GM19324 (cell line): ENCODE measurements at regions not wholly inside any gene's neighbourhood (a gene's known extent, or its start where the extent isn't known, plus 50 kb on each side); places are given as distances from the start of the nearest gene placed in this dataset.
"Not testable (repeated sequence)": the region's sequence is repeated elsewhere in the genome, so short reads cannot be mapped to it uniquely, and the experiment has no call there.

ENCODE experiments used
- ATAC-seq: cut with Tn5 transposase; IDR thresholded peaks from one replicate; pipeline ENCODE4 v1.9.1; 2021; ENCODE audit warnings: mild to moderate bottlenecking, moderate library complexity; ENCODE audit not compliant: unreplicated experiment, low FRiP score

DNA sequence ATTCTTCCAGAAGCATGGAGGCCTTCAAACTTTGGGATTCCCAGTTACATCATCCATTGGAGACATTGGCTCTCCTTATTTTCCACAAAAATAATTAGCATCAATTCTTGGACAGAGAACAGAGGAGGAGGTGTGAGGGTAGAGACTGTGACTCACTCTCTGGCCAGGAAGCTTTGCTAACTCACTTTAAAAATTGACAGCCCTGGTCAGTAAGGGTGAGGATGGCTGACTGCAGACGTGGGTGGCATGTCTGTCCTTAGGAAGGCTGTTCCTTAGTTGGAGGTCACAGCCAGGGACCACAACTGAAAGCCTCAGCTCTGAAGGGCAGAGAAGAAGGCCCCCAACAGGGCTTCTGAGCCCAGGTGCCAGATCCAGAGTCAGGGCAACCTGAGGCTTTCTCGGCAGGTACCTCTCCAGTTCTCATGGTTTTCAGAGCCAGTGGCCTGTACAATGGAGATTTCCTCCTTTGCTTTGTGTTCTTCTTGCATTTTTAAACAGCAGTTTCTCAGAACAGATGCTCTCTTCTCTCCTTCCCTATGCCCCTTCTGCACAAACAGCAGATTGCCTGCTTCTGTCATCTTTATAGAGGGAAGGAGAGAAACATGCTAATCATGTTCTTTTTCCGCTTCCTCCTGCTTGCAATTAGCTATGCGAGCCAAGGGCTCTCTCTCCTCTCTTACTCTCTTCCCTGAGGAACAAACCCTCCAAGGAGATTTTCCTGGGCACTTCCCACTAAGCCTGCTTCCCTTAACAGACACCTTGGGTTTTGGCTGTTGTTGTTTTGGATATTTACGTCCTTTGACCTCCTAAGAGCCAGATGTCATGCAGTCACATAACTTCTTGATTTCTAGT lies 92.5 kb upstream of the ZNF366 start:
- ATAC-seq, result no peak

DNA sequence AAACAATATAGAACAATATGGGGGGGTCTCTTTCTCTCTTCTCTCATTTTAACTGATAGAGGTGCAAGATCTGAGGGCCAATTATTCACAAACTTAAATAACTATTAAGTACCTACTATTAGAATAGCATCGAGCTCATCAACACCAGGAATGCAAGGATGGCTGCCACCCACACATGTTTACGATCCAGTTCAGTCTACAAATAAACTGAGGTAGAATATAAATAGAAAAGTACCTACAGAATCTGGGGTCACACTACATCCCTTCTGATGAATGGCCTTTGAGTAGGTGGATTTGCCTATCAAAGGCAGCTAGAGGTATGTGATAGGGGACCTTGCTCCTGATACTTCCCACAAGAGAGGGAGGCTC lies 91.8 kb upstream of the ZNF366 start:
- no peak for ATAC-seq

DNA sequence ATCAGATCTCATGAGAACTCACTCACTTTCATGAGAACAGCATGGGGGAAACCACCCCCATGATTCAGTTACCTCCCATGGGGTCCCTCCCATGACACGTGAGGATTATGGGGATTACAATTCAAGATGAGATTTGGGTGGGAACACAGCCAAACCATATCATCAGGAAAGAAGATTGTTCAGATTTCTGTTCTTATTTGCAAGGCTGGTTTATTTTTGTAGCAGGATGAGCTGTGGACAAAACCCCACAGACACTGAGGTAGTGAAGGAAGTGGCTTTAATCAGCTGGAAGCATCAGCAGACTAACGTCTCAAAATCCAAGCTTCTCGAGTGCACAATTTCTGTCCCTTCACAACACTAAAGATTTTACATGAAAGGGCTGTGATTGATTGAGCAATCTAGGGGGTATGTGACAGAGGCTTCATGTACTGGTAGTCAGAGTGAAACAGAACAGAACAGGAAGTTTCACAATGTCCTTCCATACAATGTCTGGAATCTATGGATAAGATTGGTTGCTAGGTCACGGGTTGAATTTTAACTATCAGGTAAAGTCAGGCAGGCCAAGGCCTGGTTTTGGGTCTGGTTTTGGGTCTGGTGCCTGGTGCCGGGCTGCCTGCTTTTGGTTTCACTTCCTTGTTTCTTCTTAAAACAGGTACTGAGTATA lies 91.3 kb upstream of the ZNF366 start:
- no peak for ATAC-seq

DNA sequence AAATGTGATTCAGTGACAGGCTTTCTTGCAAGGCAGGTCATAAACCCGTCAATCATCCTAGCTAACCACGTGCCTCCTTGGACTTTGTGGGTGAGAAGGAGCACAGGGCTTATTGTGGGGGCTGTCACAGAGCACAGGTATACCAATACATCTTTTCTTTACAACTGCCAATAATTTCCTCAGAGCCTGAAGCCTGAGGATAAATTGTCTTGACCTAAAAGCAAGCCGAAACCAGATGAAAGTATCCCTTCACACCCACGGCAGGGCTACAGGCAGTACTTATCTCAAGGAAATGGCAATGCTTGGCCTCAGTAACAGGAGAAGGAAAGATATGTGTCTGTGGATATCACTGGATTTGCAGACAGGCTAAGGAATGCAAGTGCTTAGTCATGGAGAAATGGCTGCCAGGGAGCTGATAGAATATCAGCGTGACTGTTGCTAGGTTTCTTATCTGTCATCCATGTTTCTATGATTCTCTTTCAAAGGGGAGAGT lies 90.3 kb upstream of the ZNF366 start:
- ATAC-seq, result no peak

DNA sequence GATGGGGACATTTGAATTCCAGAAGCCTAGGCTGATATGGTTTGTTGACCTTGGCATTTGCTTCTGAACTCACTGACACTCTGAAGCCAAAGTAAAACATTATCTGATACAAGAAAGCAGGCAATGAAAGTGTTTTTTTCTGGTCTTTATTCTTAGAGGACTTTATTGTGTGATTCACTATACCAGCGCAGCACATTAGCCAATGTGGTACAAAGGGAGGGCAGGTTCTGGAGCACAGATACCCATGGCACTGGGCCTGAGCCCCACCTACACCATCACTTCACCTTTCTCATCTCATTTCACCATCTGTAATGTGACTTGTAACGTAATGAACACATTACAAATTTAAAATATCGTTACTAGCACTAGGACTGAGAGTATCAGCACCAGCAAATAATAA lies 89.7 kb upstream of the ZNF366 start:
- no peak for ATAC-seq

DNA sequence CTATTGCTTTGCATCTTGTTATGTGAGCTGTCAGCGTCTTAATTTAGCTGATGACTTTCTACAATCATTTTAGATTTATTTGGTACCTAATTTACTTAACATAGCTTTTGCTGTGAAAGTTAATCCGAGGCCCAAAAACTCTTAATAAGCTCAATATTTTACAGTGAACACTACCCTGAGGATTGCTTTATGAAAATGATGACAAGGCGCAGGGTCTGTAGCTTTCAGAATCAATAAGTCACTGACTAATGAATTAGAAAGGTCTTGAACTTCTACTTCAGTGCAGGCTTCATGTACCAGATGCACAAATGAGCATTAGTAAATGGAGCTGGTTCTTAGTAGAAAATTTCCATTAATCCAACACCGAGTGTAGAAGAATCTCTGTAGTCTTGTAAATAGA lies 81.4 kb upstream of the ZNF366 start:
- no peak for ATAC-seq

DNA sequence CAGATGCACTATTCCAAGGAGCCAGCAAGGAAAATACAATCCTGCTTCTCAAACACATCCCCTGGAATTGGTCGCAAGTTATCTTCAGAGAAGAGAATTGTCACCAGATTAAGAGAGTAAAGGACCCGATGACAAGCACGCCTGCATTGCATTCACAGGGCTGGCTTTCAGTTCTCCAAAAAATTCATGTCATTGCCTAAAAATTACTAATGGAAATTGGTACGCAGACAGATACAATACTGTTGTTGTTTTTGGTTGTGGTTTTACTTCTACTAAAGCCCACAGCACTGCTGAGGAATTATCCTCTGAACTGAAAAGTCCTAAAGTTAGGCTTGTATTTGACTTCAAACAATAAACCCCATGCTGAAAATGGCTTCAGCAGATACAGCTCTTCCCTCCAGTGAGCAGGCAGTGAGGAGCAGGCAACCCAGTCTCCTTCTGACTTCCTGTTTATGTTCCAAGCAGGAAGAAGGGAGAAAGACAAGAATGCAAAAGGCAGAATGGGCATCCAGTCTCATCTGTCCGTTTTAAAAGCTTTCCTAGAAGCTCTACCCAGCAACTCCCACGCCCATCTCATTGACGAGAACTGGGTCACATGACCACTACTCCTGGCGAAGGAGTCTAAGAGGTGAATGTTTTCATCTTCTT lies 80.6 kb upstream of the ZNF366 start:
- ATAC-seq, result no peak

DNA sequence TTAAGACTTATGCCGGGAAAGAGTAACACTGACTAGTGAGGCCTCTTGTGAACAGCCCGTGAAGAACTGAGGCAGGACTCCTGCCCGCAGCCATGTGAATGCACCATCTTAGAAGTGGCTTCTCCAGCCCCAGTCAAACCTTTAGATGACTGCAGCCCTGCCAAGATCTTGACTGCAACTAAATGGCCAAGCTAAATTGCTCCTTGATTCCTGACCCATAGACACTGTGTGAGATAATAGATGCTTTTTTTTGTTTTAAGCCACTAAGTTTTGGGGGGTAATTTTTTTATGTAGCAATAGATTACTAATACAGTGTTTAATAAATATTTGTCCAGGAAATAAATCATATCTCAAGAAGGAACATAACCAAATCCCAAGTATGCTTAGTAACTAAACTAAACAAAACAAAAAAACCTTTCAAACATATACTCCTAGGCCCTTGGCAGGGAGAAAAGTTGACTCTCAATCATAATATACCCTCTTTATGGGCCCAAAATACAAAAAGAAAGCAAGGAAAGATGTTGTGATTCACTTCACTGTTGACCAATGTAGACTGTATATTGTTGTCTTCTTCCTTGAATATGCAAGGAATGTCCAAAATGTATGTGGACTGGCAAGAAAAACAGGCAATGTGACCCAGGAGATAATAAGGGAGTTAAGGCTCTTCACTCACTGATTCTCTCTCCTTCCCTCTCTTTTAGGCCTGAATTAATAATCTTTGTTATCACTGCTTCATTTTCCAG lies 79.7 kb upstream of the ZNF366 start:
- ATAC-seq, result no peak

DNA sequence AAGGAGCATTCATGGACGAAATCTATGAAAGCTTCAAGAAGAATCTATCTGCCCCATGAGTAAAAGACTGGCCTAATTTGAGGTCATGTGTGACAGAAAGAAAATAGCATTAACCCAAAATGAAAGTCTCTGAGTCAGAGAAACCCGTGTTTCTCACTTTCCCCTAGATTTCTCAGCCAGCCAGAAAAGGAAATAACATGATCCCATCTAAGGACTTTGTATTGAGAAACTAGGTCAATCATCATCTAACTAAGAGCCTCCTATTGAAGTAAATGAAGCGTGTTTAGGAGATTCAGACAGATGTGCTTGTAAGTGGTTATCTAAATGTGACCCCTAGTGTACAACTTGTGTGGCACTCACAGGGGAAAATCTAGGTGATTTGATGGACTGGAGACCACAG lies 77.3 kb upstream of the ZNF366 start:
- ATAC-seq, result no peak

DNA sequence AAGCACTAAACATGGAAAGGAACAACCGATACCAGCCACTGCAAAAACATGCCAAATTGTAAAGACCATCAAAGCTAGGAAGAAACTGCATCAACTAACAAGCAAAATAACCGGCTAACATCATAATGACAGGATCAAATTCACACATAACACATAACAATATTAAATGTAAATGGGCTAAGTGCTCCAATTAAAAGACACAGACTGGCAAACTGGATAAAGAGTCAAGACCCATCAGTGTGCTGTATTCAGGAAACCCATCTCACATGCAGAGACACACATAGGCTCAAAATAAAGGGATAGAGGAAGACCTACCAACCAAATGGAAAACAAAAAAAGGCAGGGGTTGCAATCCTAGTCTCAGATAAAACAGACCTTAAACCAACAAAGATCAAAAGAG lies 72.1 kb upstream of the ZNF366 start:
- ATAC-seq, result not testable (repeated sequence)

DNA sequence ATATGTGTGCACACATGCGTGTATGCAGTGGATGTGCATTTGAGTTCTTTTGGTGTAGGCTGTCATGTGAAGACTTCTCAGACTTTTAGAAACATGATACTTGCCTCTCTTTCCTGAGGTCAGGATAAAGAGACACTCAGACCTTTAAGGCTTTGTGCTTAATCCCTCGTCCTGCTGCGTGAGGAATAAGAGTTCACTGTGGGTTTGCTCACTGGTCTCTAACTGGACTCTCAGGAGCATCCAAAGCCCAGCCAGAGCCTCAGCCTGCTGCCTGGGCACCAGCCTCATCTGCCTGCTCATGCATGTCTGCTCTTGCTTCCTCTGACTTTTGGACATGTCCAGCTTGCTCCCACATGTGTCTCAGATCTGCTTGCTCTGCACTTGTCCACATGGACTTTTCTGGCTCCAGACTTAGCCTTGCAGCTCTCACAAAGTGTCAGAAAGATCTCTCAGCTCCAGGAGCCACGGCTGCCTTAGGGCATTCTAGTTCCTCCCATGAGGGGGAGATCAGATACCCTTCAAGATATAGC lies 65.1 kb upstream of the ZNF366 start:
- ATAC-seq, result no peak

DNA sequence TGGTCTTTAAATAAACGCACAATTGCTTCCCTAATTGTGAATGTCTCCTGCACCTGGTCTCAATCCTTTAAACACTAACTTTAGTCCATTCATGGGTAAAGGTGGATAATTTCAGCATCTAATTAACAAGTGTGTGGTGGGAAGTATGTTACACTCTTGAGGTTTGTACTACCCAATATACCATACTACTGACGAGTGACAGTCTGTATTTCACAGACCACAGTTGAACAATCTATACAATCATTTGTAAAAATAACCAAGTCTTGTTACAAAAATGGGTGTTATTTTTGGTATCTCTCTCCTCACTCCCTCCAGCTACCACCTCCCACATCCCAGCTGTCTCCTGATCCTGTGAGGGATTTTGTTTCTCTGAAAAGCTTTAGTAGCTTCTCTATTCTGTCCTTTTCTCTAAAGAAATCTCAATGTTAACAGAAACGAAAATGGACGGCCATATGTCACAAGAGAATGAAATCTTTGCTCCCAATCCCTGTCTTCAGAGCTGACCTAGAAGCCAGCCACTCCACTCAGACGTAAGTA lies 62.3 kb upstream of the ZNF366 start:
- ATAC-seq, result no peak

DNA sequence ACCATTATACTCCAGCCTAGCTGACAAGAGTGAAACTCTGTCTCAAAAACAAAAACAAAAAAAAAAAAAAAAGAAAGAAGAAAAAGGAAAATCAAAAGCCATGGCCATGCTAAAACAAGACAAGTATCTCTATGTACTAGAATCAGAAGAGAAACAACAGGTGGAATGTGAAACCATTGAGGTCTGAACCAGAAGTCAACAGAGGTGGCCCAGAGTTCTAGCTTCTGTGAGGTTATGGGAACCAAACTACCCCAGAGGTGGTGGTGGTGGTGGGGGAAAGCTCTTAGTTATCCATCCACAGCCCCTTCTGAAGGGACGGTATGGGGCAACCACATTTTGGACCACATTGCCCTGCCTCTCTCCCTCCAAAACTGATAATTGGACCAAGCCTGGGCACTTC lies 59.5 kb upstream of the ZNF366 start:
- ATAC-seq, result no peak

DNA sequence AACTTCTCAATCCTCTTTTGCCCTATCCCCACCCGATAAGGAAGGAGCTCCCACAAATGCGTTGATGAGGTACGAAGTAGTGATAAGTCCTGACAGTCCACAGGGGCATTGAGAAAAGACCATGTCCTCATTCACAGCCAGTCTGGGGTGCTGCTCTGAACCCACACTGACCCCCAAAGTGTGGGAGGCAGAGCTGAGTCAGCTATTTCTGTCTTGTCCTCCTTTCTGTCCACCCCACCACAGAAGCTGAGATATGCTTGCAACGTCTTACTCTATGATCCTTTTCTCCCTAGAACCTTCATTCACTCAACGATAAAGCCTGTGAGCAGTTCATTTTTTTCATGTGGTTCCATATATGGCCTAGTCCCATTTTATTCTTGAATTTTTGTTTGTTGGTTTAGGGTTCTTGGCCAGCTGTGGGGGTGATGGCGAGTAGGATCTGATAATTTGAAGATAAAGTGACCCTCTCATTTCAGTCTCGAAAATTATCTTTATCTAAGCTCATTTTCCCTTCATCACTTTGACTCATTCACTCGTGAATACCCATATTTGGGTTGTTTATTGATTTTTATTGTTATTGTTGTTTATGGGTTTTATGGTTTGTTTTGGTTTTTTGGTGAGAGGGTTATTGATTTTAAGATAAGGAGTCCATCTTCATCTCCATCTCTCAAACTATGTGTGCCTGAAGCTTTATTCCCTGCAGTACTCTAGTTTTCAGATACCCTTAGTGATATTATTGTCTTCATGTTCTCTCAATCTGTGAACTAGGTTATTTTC lies 58.5 kb upstream of the ZNF366 start:
- ATAC-seq, result no peak

DNA sequence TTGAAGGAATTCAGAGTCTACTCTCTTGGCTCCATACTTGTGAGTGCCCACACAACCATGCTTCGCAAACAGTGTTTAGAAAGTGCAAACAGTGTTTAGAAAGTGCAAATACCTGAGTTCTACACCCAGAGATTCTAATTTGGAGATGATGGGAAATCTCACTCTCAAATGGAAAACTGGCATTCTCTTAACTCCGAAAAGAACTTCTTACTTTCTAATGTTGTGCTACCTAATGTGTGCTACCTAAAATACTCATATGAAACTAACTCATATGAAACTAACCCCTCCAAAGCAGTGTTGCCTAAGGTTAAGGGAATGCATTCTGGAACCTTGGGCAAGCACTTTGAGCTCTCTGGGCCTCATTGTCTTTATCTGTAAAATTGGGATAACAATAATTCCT lies 55.5 kb upstream of the ZNF366 start:
- ATAC-seq, result no peak

DNA sequence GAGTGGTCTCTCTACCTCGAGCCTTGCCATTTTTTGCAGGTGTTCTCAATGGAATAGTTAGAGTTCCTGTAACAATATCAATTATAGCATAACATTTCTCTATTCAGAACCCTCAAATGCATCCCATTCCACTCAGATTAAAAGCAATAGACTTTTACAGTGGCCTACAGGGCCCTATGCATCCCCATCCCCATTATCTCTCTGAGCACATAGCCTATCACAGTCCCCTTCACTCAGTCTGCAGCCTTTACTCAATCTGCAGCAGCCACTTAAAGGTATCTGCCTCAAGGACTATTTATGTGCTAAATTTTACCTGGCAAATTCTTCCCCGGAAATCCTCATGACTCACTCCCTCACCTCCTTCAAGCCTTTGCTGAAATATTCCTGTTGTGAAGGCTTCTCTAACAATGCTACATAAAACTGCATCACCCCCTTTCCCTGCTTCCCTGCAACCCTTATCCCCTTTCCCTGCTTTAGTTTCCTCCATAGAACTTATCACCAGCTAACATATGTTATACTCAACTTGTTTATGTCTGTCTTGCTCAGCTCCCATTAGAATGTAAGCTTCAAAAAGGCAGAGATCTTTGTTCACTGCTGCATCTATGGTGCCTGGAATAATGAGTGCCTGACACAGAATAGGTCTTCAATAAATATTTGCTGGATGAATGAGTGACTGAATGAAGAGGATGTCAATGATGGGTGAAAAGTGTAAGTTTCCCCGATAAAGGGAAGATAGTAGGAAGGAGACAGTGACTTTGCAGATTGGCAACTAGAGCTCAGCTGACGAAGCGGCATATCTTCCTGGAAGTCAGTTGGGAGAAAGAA lies 54.1 kb upstream of the ZNF366 start:
- no peak for ATAC-seq

DNA sequence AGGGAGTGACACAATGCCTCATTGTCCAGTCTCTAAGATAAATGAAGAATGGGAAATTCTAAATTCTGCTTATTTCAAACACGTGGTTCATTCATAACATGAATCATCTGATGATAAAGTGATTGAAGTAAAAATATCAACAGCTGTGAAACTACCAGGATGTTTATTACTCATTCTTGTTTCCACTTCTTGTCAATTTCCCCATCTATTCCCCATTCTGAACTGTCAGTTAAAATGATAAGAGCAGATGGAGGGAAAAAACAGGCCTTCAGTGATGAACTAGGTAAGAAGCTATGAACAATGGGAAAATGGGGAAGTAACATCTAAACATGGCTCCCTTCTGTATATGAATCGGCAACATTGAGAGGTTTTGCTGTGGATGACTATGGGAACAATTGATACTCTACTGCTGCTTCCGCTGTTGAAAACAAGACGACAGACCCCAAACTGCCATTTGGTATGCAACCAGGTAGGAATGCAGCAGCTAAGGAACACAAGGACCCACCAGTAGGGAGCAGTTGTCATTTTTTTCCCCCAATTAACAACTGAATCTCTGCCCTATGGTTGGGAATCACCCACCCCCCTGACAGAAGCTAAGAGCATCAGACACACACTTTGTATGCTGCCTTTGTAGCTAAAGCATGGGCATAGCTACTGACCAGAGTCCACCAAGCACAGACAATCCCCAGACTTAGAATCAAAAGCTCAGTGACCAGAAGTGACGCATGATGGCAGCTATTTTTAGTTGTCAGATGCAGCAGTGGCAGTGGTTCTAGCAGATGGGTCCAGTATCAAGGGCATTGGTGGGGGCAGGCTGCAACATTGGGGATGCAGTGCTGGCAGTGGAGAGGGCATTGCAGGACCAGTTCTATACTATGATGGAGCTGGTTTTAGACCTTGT lies 52.9 kb upstream of the ZNF366 start:
- ATAC-seq, result no peak

DNA sequence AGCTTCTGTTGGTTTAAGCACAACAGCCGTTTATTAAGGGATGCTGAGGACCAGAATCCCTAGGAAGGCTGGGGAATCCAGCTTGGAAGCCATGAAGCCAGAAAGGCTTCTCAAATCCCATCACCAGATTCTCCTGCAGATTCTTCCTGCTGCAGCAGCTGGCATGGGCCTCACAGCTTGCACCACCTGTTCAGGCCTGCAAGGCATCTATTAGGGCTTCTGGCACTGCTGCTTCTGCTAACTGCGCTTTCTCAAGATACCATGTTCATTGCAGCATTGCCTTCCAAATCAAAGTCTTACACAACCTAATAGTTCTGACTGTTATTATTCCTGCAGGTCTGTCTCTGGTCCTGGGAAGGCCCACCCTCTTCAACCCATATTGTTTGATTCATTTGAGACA lies 51.2 kb upstream of the ZNF366 start:
- ATAC-seq, result no peak
